ENCODE measurements at regions not wholly inside any gene's neighbourhood (a gene's known extent, or its start where the extent isn't known, plus 50 kb on each side); places are given as distances from the start of the nearest gene placed in this dataset.

DNA sequence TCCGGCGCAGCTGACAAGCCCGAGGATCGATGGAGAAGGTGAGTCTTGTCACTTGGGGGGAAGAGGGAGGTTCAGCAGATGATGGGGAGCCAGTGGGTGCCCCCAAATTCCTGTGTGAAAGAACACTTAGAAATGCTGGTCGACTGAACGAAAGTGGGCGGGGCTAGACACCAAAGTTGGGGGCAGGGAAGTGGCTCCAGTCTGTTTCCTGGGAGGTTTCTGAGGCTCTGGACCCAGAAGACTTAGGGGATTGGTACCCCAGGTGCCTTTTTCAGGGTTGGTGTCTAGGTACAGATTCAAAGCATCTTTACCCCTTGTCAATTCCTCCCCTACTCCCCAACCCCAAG lies 278.6 kb downstream of the ZSWIM6 start:
- H3K27me3 ChIP-seq, result no peaks in the 10 kb centered on the region
- DNase-seq, result no peak
- intact Hi-C loops (cut with DNase I), result no loop called here

DNA sequence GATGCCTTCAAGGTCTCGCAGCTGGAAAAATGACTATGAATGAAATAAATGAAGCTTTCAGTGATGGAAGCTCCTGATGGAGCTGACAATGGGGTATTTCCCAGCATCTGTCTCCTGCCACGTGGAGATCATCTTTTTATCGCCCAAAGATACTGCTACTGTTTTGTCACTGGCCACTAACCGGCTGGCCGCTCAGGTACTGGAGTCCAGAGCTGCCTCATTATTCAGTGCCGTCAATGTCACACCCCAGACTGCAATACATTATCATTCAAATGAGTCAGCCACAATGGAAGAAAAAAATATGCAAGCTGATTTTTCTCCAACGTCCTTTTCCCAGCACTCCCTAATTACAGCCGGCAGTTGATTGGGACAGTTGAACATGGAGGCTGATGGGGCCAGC lies 280.4 kb downstream of the ZSWIM6 start:
- H3K27ac ChIP-seq, result no peak overlapping the region
- no peaks in the 10 kb centered on the region for H3K9me3 ChIP-seq
- H3K4me1 ChIP-seq, result no peaks in the 10 kb centered on the region
- TF ChIP-seq, protein P1, sequence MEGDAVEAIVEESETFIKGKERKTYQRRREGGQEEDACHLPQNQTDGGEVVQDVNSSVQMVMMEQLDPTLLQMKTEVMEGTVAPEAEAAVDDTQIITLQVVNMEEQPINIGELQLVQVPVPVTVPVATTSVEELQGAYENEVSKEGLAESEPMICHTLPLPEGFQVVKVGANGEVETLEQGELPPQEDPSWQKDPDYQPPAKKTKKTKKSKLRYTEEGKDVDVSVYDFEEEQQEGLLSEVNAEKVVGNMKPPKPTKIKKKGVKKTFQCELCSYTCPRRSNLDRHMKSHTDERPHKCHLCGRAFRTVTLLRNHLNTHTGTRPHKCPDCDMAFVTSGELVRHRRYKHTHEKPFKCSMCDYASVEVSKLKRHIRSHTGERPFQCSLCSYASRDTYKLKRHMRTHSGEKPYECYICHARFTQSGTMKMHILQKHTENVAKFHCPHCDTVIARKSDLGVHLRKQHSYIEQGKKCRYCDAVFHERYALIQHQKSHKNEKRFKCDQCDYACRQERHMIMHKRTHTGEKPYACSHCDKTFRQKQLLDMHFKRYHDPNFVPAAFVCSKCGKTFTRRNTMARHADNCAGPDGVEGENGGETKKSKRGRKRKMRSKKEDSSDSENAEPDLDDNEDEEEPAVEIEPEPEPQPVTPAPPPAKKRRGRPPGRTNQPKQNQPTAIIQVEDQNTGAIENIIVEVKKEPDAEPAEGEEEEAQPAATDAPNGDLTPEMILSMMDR (IDR thresholded peaks at IDR 0.05), result no peak
- no peaks in the 10 kb centered on the region for H3K36me3 ChIP-seq
- DNase-seq (no peak), ATAC-seq (no peak)
- intact Hi-C loops (cut with DNase I), result no loop called here
- no peaks in the 10 kb centered on the region for H3K27me3 ChIP-seq
- H3K4me3 ChIP-seq, result no peak overlapping the region

More for the DNA sequence above, 278.6 kb downstream of the ZSWIM6 start:
- TF ChIP-seq, protein P1 (IDR thresholded peaks at IDR 0.05), result no peak
- H3K36me3 ChIP-seq, result no peaks in the 10 kb centered on the region
- H3K4me3 ChIP-seq, result no peak overlapping the region
- no peak overlapping the region for H3K27ac ChIP-seq
- no peaks in the 10 kb centered on the region for H3K9me3 ChIP-seq
- H3K4me1 ChIP-seq, result no peaks in the 10 kb centered on the region
- ATAC-seq, result no peak

DNA sequence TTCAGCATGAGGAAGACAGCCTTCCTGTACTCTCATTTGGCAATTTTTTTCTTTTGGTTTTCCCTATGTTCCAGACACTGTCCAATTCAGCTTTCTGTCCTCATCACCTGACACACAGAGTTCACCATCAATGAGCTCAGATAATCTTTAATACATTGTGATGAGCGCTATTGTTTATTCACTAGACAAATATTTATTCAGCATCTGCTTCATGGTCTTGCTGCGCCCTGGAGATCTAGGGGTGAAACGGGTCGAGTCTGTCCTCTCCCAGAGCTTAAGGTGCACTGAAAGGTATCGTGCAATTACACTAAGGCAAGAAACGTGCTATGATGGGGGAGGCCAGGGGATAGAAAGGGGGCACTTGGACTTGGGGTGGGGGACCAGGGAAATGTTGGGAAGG lies 281.6 kb downstream of the ZSWIM6 start:
- Histone ChIP-seq H3K4me1 (no peaks in the 10 kb centered on the region), H3K36me3 (no peaks in the 10 kb centered on the region), H3K4me3 (no peak overlapping the region), H3K27me3 (no peaks in the 10 kb centered on the region), H3K9me3 (no peaks in the 10 kb centered on the region), H3K27ac (no peak overlapping the region)
- intact Hi-C loops (cut with DNase I), result no loop called here
- DNase-seq (no peak), ATAC-seq (no peak)
- TF ChIP-seq, protein P1 (IDR thresholded peaks at IDR 0.05), result no peak

DNA sequence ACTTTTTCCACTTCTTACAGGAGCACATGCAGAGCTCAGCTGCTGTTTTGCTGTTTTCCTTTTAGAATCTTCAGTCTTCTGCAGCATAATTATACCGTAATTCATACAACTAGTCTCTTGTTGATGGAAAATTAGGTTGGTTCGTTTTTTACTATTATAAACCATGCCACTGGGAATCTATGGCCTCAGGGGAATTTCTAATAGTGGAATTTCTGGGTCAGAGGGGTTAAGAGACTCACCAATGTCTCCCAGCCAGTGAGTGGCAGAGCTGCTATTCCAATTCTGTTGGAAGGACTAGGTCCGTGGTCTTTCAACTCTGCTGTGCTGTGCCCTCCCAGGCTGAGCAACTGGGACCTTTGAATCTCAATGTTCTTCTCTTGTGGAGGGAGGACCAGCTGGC lies 282.5 kb downstream of the ZSWIM6 start:
- TF ChIP-seq, protein P1 (IDR thresholded peaks at IDR 0.05), result no peak
- H3K27ac ChIP-seq, result no peak overlapping the region
- no peak for DNase-seq
- H3K27me3 ChIP-seq, result no peaks in the 10 kb centered on the region
- no peak overlapping the region for H3K4me3 ChIP-seq
- no peaks in the 10 kb centered on the region for H3K36me3 ChIP-seq
- no peaks in the 10 kb centered on the region for H3K4me1 ChIP-seq
- no peaks in the 10 kb centered on the region for H3K9me3 ChIP-seq
- no peak for ATAC-seq
- intact Hi-C loops (cut with DNase I), result no loop called here

DNA sequence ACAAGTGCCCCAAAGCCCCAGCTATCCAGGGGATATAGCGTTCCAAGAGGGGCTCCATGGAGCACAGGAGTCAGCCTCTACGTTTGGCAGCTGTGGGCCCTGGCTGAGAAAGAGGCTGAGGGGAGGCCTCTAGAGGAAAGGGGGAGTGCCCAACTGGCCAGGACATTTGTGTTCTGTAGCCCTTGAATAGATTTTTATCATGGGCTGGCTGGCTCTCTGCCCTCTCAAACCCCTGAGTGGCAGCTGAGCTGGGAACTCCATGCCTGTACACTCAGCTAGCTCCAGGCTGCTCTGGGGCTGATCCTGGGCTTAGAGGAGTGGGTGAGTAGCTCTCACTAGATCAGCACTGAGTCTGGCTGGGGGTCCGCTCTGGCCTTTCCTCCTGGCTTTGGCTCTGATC lies 285.0 kb downstream of the ZSWIM6 start:
- ATAC-seq (no peak), DNase-seq (peak in 1 of 4 donors; percentile 51)
- no peak overlapping the region for H3K27ac ChIP-seq
- H3K27me3 ChIP-seq, result no peaks in the 10 kb centered on the region
- TF ChIP-seq, protein P1 (IDR thresholded peaks at IDR 0.05), result no peak
- no peak overlapping the region for H3K4me3 ChIP-seq
- H3K4me1 ChIP-seq, result no peaks in the 10 kb centered on the region
- no peaks in the 10 kb centered on the region for H3K9me3 ChIP-seq
- H3K36me3 ChIP-seq, result no peaks in the 10 kb centered on the region
- intact Hi-C loops (cut with DNase I), result no loop called here
